H1 (cell line): ENCODE measurements at regions not wholly inside any gene's neighbourhood (a gene's known extent, or its start where the extent isn't known, plus 50 kb on each side); places are given as distances from the start of the nearest gene placed in this dataset.

Experiments
- CREB1 ChIP-seq: IDR thresholded peaks from 2 replicates; pipeline ENCODE4 v1.6.1; 2012; ENCODE audit warnings: inconsistent platforms
- RNF2 ChIP-seq: fragments of 200-900, 300-1000 bp; sonication (generic); IDR thresholded peaks from 2 replicates; pipeline ENCODE4 v1.7.1; 2016; ENCODE audit warnings: borderline replicate concordance, low read depth, mild to moderate bottlenecking, antibody characterized with exemption, low read length; ENCODE audit not compliant: poor library complexity, severe bottlenecking; ENCODE audit errors: missing control alignments
- ZNF274 ChIP-seq: IDR thresholded peaks from 2 replicates; pipeline ENCODE4 v1.7.0; 2012; ENCODE audit warnings: low read length, borderline replicate concordance; ENCODE audit errors: extremely low read depth
- TF ChIP-seq, protein P1 (sequence below), 3 experiments: IDR thresholded peaks; 1 replicate in 2 of 3; 2 replicates in 1 of 3; pipeline versions ENCODE4 v1.5.1 to v1.6.1; 2011; ENCODE audit warnings: low read length in 3 of 3, mild to moderate bottlenecking in 3 of 3, inconsistent platforms in 2 of 3, low read depth in 1 of 3, moderate library complexity in 1 of 3; ENCODE audit not compliant: insufficient read depth in 1 of 3; ENCODE audit errors: control extremely low read depth in 1 of 3

DNA sequence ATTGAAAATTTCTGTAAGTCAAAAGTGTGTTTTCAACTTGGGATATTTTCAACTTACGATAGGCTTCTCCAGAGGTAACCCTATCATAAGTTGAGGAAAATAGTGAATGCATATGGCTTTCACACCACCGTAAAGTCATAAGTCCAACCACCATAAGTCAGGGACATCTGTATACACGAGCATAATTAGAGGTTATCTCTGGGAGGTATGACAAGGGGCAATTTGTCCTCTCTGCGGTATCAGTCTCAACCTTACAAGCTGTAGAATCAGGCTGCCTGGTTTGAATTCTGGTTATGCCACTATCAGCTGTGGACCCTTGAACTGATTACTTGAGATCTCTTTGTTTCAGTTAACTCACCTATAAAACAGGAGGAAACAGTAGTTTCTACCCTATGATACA lies 202.9 kb upstream of the JARID2 start:
- TF ChIP-seq ZNF274 (no peak), RNF2 (no peak), CREB1 (no peak)
- TF ChIP-seq, protein P1, sequence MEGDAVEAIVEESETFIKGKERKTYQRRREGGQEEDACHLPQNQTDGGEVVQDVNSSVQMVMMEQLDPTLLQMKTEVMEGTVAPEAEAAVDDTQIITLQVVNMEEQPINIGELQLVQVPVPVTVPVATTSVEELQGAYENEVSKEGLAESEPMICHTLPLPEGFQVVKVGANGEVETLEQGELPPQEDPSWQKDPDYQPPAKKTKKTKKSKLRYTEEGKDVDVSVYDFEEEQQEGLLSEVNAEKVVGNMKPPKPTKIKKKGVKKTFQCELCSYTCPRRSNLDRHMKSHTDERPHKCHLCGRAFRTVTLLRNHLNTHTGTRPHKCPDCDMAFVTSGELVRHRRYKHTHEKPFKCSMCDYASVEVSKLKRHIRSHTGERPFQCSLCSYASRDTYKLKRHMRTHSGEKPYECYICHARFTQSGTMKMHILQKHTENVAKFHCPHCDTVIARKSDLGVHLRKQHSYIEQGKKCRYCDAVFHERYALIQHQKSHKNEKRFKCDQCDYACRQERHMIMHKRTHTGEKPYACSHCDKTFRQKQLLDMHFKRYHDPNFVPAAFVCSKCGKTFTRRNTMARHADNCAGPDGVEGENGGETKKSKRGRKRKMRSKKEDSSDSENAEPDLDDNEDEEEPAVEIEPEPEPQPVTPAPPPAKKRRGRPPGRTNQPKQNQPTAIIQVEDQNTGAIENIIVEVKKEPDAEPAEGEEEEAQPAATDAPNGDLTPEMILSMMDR (IDR thresholded peaks at IDR 0.05; ENCODE audit: control extremely low read depth in 1 of 3, insufficient read depth in 1 of 3, low read depth in 1 of 3, low read length in 3 of 3): no peak
